Kidney epithelial cell (primary cell): ENCODE measurements at regions not wholly inside any gene's neighbourhood (a gene's known extent, or its start where the extent isn't known, plus 50 kb on each side); places are given as distances from the start of the nearest gene placed in this dataset.

Experiments used
- DNase-seq: peaks from one replicate; pipeline ENCODE4 v3.0.0-alpha.2; 2010; ENCODE audit warnings: low read depth
- H3K27me3 ChIP-seq: 2 replicates; pipeline ENCODE4 v1.6.0; 2011; ENCODE audit warnings: low read length; ENCODE audit not compliant: control insufficient read depth, insufficient read depth
- H3K36me3 ChIP-seq: 2 replicates; pipeline ENCODE4 v1.5.1; 2011; ENCODE audit warnings: low read length; ENCODE audit not compliant: control insufficient read depth, insufficient read depth
- H3K4me3 ChIP-seq: 2 replicates; pipeline ENCODE4 v1.5.1; 2011; ENCODE audit warnings: low read depth, mild to moderate bottlenecking, control low read depth, low read length
- CTCF ChIP-seq: IDR thresholded peaks from 2 replicates; pipeline ENCODE4 v1.5.1; 2011; ENCODE audit warnings: mild to moderate bottlenecking, moderate library complexity, low read length, control low read depth, inconsistent platforms; ENCODE audit not compliant: insufficient read depth, poor library complexity, severe bottlenecking

GRCh38 chr15:53875139-53875538 lies 103.1 kb upstream of the UNC13C start:
- Histone ChIP-seq H3K36me3 (no peaks in the 10 kb centered on the region), H3K4me3 (no peak overlapping the region), H3K27me3 (no peaks in the 10 kb centered on the region)
- TF ChIP-seq CTCF, result no peak
- no peak for DNase-seq

- Histone ChIP-seq H3K4me3 (no peak overlapping the region), H3K27me3 (no peaks in the 10 kb centered on the region), H3K36me3 (no peaks in the 10 kb centered on the region)
- no peak for TF ChIP-seq CTCF
- DNase-seq, result no peak
Observed at GRCh38 chr15:53872410-53872809, 105.8 kb upstream of the UNC13C start.

- H3K4me3 ChIP-seq, result no peak overlapping the region
- H3K36me3 ChIP-seq, result no peaks in the 10 kb centered on the region
- DNase-seq, result no peak
- no peak for TF ChIP-seq CTCF
- no peaks in the 10 kb centered on the region for H3K27me3 ChIP-seq
Observed at GRCh38 chr15:53869806-53870073, 108.5 kb upstream of the UNC13C start.

- Histone ChIP-seq H3K27me3 (no peaks in the 10 kb centered on the region), H3K4me3 (no peak overlapping the region), H3K36me3 (no peaks in the 10 kb centered on the region)
- TF ChIP-seq CTCF, result peak; percentile 33
- DNase-seq, result no peak
Observed at GRCh38 chr15:53869044-53869805, 109.0 kb upstream of the UNC13C start.

GRCh38 chr15:53862386-53862785 lies 102.9 kb upstream of the WDR72 start:
- no peaks in the 10 kb centered on the region for H3K27me3 ChIP-seq
- DNase-seq, result no peak
- no peak for TF ChIP-seq CTCF
- H3K36me3 ChIP-seq, result no peaks in the 10 kb centered on the region
- no peak overlapping the region for H3K4me3 ChIP-seq

GRCh38 chr15:53861792-53862191 lies 102.3 kb upstream of the WDR72 start:
- Histone ChIP-seq H3K27me3 (no peaks in the 10 kb centered on the region), H3K4me3 (no peak overlapping the region), H3K36me3 (no peaks in the 10 kb centered on the region)
- no peak for DNase-seq
- TF ChIP-seq CTCF, result no peak
